GM21619 (cell line): ENCODE measurements at regions not wholly inside any gene's neighbourhood (a gene's known extent, or its start where the extent isn't known, plus 50 kb on each side); places are given as distances from the start of the nearest gene placed in this dataset.

Source experiments
- ATAC-seq: cut with Tn5 transposase; IDR thresholded peaks from one replicate; pipeline ENCODE4 v1.9.1; 2021; ENCODE audit not compliant: unreplicated experiment

GRCh38 chrX:43005561-43005960 is 227.6 kb upstream of the PPP1R2C start:
- ATAC-seq = no peak

DNA sequence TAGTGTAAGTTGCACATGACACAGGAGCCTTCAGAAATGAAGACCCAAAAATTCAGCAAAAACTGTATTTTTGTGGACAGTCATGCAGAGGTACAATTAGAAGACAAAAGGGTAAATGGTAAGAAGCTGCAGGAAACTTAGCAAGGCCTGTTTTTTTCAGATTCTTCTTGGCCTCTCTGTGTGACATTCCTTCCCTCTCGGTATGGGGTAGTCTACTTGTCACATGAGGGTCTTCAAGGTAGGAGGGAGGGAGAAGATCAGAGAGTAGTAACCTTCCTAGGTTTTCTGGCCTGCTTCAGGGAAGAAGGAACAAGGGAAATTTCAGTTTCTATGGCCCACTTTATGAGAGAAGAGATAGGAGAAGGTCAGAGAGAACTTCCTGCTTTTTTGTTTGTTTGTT is 230.4 kb upstream of the PPP1R2C start:
- ATAC-seq = no peak

- ATAC-seq = no peak
Observed at GRCh38 chrX:43016021-43016420, 238.1 kb upstream of the PPP1R2C start.

DNA sequence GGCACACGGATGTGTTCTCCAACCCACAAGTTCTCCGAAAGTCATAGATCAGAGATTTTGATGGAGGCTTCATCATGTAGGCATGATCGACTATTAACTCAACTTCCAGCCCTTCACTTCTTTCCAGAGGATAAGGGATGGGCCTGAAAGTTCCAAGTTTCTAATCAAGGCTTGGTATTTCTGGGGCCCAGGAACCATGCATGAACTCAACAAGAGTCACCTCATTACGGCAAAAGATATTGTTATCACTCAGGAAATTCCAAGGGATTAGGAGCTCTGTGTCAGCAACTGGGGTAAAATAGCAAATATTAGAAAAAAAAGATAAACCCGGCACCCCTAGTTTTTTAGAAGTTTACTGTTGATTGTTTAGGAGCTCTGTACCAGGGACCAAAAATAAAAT is 240.1 kb upstream of the PPP1R2C start:
- no peak for ATAC-seq

- ATAC-seq = no peak
Observed at GRCh38 chrX:43019021-43019420, 241.1 kb upstream of the PPP1R2C start.

- ATAC-seq = no peak
Observed at GRCh38 chrX:43025806-43026315, 247.9 kb upstream of the PPP1R2C start.

GRCh38 chrX:43064096-43064495 is 286.1 kb upstream of the PPP1R2C start:
- no peak for ATAC-seq

DNA sequence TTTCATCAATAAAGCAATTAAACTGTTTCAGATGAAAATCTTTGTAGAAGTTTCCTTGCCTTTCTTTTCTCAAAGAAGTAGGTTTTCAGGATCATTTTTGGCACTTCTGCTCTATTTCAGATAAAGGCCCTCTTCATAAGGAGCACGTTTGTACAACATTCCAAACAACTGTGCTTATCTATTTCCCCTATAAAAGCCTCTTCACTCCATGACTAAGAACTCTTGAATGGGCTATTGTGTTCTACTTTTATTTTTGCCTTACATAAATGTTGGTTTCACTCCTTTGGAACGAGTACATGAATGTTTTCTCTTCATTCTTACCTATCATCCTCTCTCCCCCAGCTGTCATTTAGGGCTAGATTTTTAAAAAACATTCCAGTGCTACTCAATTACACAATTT is 288.0 kb upstream of the PPP1R2C start:
- no peak for ATAC-seq

- ATAC-seq = no peak
Observed at GRCh38 chrX:43068639-43069038, 290.7 kb upstream of the PPP1R2C start.

DNA sequence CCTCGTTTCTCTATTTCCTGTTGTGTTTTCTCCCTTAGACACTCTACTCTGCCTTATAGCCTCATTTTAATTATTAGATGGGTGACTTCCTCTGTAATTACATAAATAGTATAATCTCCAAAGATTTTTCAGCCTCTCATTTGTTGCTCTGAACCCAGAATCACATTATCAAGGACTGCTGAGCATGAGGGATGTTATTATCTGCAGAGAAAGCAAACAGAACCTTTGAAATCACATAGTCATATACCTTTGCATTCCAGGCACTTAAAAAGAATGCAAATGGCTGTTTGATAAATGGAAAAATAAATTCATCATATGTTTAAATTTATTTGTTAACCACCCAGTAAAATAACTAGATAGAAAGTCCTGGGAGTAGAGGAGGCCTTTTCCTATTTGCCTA is 305.1 kb upstream of the PPP1R2C start:
- ATAC-seq = no peak

GRCh38 chrX:43087830-43088229 is 309.9 kb upstream of the PPP1R2C start:
- ATAC-seq = no peak

- ATAC-seq = no peak
Observed at GRCh38 chrX:43096830-43097229, 318.9 kb upstream of the PPP1R2C start.

DNA sequence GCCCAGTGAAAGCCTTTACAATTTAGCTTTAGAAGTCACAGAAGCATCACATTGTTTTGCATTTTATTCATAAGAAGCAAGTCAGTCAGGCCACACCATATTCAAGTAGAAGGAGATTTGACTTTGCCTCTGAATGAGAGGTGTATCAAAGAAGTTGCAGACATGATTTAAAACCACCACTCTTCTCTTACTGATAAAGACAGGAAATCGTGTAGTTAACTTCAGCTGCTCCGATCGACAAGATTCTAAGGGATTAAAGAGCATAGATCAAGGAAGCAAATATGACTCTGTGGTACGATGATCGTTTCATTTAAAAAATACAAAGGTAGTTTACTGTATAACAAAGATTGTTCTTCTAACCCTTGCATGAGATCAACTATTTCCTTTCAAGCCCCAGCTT is 328.0 kb upstream of the PPP1R2C start:
- ATAC-seq = no peak

GRCh38 chrX:43108828-43109227 is 330.9 kb upstream of the PPP1R2C start:
- no peak for ATAC-seq

- no peak for ATAC-seq
Observed at GRCh38 chrX:43121637-43122036, 343.7 kb upstream of the PPP1R2C start.

DNA sequence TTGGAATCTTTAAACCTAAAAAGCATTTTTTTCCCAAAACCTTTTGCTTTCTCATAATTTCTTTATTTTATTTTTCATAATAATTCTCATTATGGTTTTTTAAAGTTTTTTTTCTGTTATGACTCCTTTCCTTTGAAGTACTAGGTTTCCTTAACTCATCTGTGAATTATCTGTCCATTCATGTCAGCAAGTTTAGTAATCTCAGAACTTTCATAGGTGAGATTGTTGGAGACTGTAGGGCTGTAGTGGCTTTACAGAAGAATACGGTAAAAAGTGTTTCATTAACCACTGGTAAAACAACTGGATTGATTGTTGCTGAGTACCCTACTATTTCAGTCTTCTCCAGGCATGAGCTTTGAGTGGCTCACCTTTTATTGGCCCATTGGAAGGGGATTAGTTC is 361.7 kb upstream of the PPP1R2C start:
- no peak for ATAC-seq

- ATAC-seq = no peak
Observed at GRCh38 chrX:43140582-43140981, 362.6 kb upstream of the PPP1R2C start.

DNA sequence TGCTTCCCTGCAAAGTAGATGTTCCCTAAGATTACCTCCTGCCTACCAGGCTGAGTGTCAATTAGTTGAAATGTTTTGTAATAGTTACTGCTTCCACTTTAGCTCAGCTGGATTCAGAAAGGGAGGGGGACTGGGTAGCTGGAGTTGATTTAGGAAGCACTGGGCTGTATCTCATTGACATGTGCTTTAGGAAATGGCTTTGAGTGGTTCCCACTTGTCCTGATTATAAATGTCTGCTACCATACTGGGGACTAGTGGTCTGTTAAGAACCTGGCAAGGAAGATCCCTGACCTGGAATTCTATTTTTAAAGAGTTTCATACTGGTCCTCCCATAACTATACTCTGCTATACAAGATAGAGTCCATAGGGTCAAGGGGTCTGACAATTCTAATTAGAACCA is 363.9 kb upstream of the PPP1R2C start:
- no peak for ATAC-seq

GRCh38 chrX:43148305-43148704 is 370.3 kb upstream of the PPP1R2C start:
- ATAC-seq = no peak

DNA sequence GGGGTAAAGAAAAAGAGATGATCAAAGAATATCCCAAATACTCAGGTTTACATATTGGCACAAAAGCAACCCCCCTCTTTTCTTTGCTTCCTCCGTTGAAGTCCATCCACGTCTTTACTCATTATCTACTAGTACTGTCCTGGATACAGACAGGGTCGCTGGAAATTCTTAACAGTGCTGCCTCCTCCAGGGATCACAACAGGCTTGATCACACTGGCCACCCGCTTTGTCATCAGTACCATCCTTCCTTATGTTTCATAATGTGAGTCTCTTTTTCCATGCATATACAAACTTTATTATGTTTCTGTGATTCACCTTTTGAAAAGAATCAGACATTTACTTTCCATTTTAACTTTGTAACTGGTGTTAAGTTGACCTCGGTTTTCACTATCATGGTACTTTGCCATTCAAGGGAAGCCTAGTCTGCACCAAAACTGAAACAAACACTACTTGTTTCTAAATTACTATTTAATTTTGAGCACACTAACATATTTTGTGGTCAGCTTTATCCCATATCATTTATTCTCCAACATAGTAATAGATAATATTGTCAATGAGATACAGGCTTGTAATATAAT is 387.5 kb upstream of the PPP1R2C start:
- ATAC-seq = no peak

DNA sequence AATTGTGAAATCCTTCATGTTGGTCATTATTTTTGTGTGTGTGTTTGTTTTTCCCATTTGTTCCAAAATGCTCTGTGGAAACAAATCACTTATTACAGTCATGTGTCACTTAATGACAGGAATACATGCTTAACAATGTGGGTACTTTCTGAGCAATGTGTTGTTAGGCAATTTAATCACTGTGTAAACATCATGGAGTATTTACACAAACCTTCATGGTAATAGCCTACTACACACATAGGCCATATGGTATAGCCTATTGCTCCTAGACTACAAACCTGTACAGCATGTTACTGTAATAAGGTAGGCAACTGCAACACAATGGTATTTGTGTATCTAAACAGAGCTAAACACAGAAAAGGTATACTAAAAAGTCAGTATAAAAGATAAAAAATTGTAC is 388.9 kb upstream of the PPP1R2C start:
- no peak for ATAC-seq

DNA sequence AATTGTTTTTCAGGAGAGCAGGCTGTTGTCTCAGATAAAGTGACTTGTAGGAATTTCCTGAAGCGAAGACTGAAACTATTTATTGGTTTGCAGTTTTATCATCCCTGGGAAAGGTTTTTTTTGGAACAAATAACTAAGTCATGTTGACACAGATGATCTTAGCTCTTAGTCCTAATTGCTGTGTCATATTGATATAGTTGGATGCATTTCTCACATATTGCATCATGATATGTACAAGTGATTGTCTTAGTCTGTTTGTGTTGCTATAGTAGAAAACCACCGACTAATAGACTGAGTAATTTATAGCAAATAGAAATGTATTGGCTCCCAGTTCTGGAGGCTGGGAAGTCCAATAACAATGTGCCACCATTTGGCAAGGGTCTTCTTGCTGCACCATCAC is 397.5 kb upstream of the PPP1R2C start:
- ATAC-seq = no peak

DNA sequence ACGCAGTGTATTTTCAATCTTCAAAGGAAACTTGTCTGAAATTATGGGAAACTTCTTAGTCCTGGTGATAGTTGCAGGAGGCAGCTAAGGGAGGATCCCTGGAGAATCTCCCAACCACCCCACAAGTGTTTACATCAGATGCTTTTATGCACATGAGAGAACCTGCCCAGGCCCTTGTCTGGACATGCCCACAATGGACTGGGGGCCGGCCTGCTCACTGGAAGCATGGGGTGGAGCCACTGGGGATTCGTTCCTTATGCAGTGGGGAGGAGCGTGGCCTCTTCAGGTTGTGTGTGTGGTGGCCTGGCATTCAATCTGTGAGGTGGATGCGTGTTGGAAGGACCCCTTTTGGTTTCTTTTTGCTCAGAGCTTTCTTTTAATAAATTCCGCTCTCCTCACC is 398.7 kb upstream of the PPP1R2C start:
- no peak for ATAC-seq

GRCh38 chrX:43188296-43188695 is 410.3 kb upstream of the PPP1R2C start:
- no peak for ATAC-seq
